ENCODE measurements at regions not wholly inside any gene's neighbourhood (a gene's known extent, or its start where the extent isn't known, plus 50 kb on each side); places are given as distances from the start of the nearest gene placed in this dataset.

GRCh38 chr4:120616041-120616440, 306.5 kb downstream of the PRDM5 start:
- TF ChIP-seq POLR2A (IDR thresholded peaks at IDR 0.05; ENCODE audit: low read length) (no peak), GATA1 (IDR thresholded peaks at IDR 0.05; ENCODE audit: low read depth, low read length) (no peak)
